Retina (tissue), 1 donor: ENCODE measurements at regions not wholly inside any gene's neighbourhood (a gene's known extent, or its start where the extent isn't known, plus 50 kb on each side); places are given as distances from the start of the nearest gene placed in this dataset.

Source experiments
- DNase-seq: peaks from one replicate; pipeline ENCODE4 v3.0.0-alpha.2; 2016

DNA sequence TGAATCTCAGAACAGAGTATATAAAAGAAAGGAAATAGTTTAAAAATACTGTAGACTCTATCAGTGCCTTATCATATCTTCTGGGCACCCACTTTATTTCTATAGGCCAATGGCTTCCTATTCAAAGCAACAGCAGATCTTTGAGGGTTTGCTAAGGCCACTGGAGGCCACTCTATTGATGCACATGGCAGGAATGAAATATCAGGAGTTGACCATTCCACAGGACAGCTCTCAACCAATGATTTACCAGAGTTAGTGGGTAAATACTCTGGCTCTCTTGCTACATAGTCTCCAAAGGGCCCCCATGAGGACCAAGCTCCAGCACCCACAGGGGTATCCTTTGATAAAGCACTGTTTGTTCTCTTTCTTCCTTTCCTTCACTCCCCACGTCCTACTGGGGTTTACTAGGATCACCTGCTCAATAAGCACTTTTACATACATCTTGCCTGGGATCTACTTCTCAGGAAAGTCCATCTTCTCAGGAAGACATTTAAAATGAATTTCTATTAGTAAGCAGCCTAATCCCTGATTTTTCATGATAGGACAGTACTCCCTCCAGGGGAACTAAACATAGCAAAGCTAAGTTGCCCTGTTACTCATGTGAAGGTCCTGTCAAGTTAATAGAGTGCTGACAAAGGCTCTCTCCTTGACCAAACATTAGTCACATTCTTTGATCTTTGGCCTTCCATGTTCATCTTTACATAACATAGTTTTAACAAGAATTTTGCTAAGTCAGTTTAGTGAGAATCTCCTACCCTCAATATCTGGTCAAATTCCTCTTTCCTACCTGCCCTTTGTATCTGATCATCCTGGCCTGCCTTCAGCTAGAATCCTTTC lies 459.7 kb downstream of the GRXCR1 start:
- no peak for DNase-seq

DNA sequence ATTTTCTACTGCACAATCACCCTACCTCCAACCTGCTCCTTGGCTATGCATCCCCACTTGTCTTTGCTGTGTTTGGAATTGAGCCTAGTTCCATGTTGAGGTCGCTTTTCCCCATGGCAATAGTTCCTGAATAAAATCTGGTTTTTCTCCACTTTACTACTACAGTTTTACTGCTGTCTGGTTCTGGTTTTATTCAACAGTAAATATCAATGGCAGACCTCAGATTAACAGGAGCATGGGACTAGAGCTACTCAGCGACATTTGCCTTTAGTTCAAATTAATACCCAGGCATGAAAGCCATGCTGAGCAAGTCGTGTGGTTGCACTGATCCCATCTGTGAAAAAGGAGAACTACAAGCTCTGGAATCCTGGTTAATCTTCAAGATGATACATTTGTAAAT lies 460.3 kb downstream of the GRXCR1 start:
- no peak for DNase-seq

DNA sequence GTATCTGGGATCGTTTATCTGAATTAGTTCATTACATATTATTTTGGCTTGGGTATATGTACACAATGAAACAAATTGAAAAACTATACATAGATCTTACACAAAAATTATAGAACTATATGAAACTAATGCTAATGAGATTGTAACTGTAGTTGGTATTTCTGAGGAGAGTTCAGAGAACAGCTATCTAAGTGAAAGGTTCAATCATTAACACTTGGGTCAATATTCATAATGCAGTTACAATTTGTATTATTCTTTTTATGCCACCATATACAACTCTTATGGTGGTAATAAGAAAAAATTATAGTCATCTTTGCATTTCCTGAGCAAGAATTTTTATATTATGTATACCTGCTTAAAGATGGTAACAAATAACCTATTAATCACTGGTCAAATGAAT lies 461.0 kb downstream of the GRXCR1 start:
- DNase-seq = no peak

DNA sequence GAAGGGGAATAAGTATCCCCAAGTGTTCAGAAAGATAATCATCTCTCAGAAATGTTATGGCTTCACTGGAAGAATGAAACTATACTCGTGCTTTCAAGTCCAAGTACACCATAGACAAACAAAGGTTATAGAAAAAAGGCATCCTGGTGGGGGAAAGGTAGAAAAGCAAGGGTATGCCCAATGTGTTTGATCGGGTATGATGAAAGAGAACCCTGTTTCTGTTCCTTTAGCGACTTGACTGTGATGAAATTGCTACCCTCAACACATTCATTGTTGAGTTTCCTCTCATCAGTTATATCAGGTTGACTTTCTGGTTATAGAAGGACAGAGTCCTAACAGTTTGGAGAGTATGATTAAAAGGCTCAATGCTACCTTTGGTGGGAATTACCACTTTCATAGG lies 464.3 kb downstream of the GRXCR1 start:
- no peak for DNase-seq

DNA sequence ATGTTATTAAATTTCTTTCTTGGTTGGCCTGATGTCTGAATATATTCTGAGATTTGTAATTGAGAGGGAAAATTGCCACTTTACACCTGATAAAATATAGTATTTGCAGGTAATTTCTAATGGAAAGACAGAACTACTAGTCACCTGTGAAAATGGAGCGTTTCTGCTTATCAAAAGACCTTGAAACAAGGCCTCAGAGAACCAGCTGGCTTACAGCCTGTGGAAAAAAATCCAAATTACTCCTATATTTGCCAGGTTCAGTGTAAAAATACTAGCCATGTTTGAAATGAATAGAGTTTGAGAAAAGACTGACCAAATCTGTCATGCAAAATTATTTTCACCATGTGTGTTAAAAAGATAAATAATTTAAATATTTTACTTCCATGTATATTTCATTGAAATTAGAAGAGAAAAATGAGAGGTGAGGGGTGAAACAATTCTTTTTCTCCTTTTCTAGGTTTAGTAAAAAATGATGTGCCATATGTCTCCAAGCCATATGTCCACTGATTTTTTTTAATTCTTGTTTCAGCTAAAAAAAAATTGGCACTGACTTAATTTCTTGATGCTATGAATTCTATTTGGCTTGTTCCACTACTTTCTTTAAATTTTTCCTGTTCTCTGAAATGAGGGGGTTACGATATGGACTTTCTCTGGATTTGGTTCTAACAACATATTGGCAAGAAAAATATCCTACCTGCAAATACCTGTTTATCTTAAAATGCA lies 464.9 kb downstream of the GRXCR1 start:
- no peak for DNase-seq

DNA sequence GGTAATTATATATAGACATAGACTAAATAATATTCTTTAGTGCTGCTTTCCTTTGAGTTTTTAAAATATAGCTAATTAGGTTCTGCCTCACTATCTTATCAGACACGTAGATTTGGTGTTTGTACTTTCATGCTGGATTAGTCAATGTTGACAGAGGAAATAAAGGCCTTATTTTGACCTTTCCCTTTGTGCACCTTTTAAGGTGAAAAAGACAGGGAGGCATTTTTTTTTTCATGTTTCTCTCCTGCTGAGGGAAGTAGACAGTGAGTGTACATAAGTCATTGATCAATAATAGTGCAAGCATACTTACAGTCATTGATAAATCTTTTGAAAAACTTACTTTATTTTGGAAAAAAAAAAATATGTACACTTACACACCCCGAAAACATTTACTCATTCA lies 467.8 kb downstream of the GRXCR1 start:
- DNase-seq = no peak

DNA sequence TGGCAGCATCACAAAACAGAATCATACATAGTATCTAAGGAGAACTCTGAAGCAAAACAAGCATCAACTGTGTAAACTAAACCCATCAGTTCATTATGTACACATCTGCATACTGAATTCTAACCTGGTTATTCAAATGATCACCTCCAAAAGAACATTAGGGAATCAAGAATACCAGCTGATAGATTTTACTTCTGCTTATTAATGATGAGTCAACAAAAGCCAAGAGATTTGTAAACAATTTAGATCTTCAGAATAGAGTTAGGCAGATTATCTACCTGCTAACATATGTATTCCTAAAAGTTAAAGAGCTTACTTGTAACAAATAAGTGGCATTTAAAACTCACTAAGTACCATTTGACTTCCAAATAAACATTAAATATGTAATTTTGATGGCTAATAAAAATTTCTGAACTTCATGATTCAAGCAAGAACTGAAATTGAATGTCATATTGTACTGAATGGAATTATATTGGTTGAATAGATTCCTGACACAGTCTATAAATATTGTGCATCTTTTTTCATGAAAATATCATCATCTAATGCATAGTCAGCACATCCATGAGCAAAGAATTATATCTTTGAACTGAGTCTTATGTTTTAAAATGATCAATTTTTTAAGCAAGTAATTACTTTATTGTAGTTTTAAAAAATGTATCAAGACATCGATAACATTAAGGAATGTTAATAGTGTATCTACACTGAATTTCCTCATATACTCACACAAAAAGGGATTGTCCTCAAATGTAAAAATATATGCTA lies 470.5 kb downstream of the GRXCR1 start:
- DNase-seq = no peak

DNA sequence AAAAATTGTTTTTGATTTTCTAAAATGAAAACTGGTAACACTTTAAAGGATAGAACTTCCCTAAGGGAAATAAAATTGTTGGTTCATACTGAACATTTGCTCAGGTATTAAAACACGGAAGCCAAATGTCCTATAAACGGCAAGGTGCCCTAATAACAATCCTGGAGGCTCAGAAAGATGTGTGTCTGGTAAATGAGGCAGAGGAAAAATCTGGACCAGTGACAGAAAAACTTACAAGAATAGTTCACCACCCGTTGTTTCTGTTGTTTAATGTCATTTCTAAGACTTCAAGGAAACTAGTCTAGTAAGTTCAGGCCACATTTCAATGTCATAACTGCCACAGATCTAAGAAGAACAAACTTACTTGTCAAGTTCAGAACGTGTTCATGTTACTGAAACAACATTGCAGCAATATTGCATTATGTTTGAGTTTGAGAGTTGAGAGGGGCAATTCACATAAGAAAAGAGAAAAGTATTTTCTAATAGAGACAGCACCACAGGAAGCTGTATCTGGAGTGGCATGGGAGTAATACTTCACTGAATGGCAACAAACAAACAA lies 476.6 kb downstream of the GRXCR1 start:
- no peak for DNase-seq

DNA sequence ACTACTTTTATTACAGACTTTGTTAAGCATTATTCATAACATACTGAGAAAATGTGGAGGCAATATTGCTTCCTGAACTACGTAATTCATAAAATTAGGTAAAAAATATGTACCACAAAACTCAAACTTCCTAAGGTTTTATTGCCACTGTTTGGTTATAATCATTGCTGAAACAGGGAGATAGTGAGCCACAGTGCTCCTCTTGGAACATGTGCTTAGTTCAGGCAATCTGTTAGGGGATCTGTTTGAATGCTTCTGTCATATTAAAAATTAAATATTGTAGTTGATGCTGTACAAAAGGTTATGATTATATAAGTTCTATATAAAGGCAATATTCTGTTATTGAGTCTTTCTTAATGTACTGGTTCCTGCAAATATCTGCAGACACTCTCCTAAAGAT lies 480.7 kb downstream of the GRXCR1 start:
- DNase-seq = no peak

DNA sequence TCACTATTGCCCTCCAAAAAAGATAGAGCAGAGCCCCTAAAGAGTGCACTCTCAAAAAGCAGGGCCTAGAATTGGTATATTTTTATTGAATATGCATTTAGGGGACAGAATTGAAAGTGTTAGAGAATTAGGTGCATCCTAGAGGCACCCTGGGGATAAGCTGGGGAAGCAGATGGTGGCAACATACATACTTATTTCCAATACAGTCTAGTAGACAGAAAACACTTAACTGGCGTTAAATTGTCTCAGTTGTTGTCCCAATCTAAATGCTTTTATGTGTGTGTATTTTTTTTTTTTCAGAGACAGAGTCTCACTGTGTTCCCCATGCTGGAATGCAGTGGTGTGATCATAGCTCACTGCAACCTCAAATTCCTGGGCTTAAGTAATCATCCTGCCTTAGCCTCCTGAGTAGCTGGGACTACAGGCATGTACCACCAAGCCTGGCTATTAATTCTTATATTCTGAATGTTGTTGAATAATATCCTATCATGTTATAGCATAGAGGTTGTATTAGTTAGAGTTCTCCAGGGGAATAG lies 481.8 kb downstream of the GRXCR1 start:
- DNase-seq = no peak

DNA sequence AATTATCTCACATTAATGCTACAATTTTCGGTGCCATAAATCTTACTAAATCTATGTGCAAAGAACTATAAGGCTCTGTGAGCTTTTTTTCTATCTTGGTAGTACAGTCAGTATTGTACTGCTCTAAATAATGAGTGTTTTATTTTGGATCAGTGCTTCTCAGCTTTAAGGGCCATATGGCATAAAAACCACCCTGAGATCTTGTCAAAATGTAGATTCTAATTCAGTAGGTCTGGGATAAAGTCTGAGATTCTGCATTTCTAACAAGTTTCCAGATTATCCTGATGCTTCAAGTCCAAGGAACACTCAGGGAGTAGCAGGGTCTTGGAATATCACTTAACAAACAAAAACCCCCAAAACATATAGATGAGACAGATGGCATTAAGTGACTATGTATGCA lies 486.5 kb downstream of the GRXCR1 start:
- DNase-seq = no peak

DNA sequence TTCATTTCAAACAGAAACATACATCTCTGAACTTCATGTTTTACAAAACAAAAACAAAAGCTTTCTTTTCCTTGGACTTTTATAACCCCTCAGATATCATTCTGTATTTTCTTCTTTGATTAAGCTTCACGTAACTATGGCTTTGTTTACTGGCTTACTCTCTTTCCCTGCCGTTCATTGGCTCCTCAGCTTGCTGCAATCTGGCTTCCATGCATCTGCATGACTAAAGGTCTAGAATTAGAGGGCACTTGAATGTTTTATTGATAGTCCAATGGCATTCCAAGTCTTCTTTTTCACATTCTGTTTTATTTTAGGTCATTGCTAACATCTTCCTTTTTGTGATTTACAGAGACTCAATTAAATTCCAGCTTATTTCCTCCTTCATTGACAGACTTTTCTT lies 487.6 kb downstream of the GRXCR1 start:
- no peak for DNase-seq

DNA sequence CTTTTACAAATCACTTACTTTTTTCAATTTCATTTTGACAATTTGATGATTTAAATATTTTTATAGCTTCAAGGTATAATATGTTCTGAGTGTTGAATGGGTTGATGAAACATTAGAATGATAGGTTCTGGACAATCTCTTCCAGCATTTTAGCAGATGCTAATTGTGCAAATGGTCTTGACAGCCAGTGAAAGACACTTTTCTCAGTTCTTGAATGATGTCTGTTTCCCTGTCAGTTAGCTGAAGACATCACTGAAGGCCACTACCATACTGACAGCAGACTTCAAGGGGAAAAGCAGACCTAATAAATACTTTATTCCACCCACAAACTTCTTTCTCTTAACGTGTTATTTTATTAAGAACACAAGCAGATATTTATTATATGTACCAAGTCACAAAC lies 498.6 kb downstream of the GRXCR1 start:
- DNase-seq = peak; percentile 39

DNA sequence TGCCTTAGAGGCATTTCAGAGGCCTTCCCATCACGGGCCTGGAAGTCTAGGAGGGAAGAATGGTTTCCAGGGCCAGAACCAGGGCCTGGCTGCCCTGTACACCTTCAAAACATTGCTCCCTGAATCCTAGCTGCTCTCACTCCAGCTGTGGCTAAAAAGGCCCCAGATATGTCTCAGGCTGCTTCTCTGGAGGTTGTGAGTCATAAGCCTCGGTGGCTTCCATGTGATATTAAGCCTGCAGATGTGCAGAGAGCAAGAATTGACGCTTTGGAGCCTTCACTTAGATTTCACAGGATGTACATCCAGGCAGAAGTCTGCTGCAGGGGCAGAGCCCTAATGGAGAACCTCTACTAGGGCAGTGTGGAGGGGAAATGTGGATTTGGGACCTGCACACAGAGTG lies 502.5 kb downstream of the GRXCR1 start:
- DNase-seq = no peak

DNA sequence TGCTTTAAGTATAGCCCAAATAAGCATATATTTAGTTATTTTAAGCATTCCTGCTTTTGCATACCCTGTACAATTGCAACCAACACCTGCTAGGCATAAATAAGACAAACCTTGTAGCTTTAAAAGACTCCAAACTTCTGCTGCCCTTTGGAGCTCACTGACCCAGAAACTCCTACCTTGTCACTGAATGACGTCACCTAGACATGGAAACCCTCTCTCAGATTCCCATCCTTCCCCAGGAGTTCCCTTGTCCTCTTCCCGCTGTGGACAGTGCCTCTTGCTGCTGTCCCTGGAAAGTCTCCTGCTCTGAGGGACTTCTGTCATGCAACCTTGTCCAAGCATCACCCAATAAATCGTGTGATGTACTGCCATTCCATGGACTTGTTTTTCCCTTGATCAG lies 507.2 kb downstream of the GRXCR1 start:
- DNase-seq = no peak

DNA sequence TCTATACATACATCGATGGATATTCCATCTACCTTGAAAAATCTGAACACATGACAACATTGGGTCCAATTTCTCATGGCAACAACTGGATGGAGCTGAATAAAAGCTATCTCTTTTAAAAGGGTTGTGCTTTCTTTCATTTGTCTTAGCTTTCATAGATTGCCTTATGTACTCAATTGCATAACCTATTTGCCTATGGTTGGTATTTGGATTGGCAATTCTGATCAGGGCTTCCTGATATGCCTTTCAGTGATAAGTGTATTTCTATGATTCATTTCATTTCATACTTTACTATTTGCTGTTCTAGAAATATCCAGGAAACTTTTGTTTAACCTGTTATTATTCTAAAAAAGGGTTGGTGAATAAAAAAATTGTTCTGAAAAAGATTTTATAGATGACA lies 509.9 kb downstream of the GRXCR1 start:
- DNase-seq = no peak

DNA sequence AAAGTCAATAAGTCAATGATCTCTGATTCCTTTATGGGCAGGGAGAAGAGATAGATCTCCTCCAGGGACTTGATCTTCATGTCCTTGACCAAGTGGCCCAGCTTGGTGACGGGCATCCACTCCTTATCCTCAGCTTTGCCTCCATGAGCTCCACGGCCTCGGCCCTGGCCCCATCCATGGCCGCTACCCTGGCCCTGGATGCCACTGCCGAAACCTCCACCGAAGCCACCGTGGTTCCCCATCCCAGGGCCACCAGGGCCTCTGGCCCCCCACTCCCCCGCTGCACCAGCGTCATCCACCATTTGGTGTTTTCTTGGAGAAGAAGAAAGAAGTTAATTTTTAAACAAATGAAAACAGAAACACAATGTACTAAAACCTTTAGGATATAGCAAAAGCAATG lies 518.1 kb downstream of the GRXCR1 start:
- DNase-seq = no peak

DNA sequence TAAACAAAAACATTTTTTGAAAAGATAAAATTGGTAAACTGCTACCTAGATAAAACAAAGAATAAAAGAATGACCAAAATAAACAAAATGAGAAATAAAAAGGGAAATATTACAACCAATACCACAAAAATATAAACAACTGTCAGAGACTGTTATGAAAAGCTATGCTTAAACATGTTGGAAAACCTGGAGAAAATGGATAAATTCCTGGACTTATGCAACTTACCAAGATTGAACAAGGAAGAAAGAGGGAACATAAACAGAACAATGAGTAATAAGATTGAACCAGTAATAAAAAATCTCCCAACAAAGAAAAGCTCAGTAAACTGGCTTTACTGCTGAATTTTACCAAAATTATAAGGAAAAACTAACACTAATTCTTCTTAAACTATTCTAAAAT lies 518.7 kb downstream of the GRXCR1 start:
- DNase-seq = no peak

DNA sequence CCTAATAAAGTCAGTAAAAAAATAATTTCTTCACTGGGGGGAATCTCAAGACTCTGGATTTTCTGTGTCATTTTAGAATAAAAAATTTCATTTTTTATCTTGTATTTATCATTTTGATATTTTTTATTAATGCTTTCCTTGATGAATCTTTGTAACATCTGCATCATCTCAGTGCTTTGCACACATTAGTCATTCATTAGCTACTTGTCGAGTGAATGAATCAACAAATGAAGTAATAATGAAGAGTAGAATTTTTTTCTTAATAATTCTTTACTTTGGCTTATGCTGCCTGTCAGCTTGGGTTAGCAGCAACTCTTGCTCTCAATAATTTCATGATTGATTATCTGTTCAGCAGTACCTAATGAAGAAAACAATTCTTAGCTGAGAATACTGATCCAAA lies 530.8 kb downstream of the GRXCR1 start:
- DNase-seq = no peak

DNA sequence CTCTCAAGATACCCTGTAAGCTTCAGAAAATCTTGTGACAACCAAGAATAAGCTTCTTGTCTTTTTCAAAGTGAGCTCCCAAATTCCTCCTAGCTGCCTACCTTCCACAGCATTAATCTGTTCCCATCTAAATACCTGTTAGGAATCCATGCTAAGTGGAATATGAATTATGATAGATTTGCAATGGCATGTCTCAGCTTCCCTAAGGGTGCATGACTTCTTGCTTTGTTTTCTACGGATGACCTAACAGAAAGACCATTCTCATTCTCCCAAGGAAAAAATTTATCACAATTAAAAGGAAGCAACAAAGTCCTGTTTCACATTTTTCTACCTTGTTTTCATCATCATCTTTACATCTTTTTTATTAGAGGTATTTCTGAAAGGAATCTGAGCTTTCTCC lies 532.7 kb downstream of the GRXCR1 start:
- DNase-seq = no peak

DNA sequence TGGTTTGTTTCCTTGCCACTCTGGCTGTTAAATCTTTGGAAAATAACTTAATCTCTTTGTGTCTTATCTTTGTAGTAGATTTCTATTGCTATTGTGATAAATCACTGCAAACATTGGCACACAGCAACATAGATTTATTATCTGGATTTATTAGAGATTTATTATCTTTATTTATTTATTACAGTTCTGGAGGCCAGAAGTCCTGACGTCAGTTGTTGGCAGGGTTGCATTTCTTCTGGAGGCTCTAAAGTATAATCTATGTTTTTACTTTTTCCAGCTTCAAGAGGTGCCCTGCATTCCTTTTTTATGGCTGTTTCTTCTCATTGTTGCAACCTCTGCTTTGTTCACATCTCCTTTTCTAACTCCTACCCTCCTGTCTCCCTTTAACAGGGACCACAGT lies 542.8 kb downstream of the GRXCR1 start:
- no peak for DNase-seq

DNA sequence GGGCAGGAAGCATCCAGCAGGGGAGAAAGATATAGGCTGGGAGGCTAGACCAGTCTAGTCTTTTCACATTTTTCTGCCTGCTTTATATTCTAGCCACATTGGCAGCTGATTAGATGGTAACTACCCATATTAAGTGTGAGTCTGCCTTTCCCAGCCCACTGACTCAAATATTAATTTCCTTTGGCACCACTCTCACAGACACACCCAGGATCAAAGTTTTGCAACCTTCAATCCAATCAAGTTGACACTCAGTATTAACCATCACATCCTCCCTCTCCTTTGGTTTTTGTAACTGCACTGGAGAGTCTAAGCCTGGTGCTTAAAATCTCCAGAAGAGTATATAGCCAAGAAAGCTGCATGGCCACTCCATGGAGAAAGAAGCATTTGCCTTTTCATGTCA lies 560.4 kb downstream of the GRXCR1 start:
- peak; percentile 16 for DNase-seq

DNA sequence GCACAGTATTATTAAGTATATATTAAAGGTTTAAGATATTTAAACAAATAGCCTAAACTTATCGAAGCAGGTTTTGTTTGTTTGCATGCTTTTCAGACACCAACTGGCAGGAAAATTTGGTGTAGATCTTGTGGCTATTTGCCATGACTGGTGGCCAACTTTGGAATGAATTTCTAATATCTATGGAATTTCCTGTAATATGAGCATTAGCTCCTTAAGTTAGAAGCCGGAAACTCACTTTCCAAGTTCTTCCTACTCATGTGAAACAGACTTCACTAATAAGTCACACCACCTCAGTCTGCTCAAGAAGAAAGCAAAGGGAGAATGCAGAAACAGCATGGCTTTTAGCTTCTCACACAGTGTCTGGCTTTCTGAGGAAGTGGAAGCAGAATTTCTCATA lies 563.9 kb downstream of the GRXCR1 start:
- no peak for DNase-seq
